GM12873 (cell line): ENCODE measurements at regions not wholly inside any gene's neighbourhood (a gene's known extent, or its start where the extent isn't known, plus 50 kb on each side); places are given as distances from the start of the nearest gene placed in this dataset.

Source experiments
- CTCF ChIP-seq: IDR thresholded peaks from 2 replicates; pipeline ENCODE4 v1.5.1; 2012; ENCODE audit warnings: low read depth, mild to moderate bottlenecking, moderate library complexity, low read length, control low read depth; ENCODE audit not compliant: insufficient read depth; ENCODE audit errors: missing control alignments

GRCh38 chr3:59644479-59645402 is 594.9 kb upstream of the CFAP20DC start:
- no peak for TF ChIP-seq CTCF

GRCh38 chr3:59641169-59641899 is 591.5 kb upstream of the CFAP20DC start:
- no peak for TF ChIP-seq CTCF

GRCh38 chr3:59632760-59633573 is 583.1 kb upstream of the CFAP20DC start:
- TF ChIP-seq CTCF = no peak

- TF ChIP-seq CTCF = no peak
These were observed 581.7 kb upstream of the CFAP20DC start for GRCh38 chr3:59631482-59631881.

GRCh38 chr3:59621037-59621436 is 571.2 kb upstream of the CFAP20DC start:
- TF ChIP-seq CTCF = no peak

- TF ChIP-seq CTCF = no peak
These were observed 570.5 kb upstream of the CFAP20DC start for GRCh38 chr3:59620325-59620724.

GRCh38 chr3:59612444-59612715 is 562.6 kb upstream of the CFAP20DC start:
- TF ChIP-seq CTCF = no peak
